Sigmoid colon (tissue), 4 donors: ENCODE measurements at regions not wholly inside any gene's neighbourhood (a gene's known extent, or its start where the extent isn't known, plus 50 kb on each side); places are given as distances from the start of the nearest gene placed in this dataset.

Source experiments
- CTCF ChIP-seq, 4 experiments: fragments of 450-650 bp in 3 of 4; fragments of 200-600 bp in 1 of 4; IDR thresholded peaks; one replicate each; pipeline ENCODE4 v1.5.1; 2016 to 2019; ENCODE audit warnings: antibody characterized with exemption in 4 of 4, mild to moderate bottlenecking in 3 of 4, moderate library complexity in 2 of 4
- EP300 ChIP-seq, 4 donors: sonication (generic); formaldehyde crosslinking; IDR thresholded peaks; one replicate each; pipeline ENCODE4 v1.6.1; 2017; ENCODE audit warnings: antibody characterized with exemption in 4 of 4
- POLR2AphosphoS5 ChIP-seq, 4 donors: sonication (generic); formaldehyde crosslinking; IDR thresholded peaks; one replicate each; pipeline ENCODE4 v1.6.1; 2017; ENCODE audit warnings: antibody characterized with exemption in 4 of 4

DNA sequence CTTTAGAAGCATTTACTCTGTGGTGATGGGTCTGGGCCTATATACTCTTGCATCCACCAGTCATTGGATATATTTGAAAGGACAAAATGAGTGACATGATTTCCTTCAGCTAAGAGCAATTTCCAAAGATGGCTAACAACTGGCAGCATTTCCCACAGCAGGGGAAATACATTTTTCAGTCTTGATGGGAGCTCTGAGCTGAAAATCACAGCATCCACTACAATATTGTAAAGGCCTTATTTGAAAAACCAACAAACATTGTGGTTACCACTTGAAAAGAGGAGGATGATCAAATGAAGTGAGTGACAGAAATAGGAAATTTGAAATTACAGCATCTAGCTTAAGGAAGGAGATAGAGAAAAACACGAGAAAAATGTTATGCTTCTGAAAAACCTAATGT lies 705.0 kb upstream of the EPHA7 start:
- TF ChIP-seq CTCF (IDR thresholded peaks at IDR 0.05) = no peak
- TF ChIP-seq EP300 (IDR thresholded peaks at IDR 0.05) = no peak
- no peak for TF ChIP-seq POLR2AphosphoS5 (IDR thresholded peaks at IDR 0.05)
